Mammary epithelial cell (primary cell): ENCODE measurements at regions not wholly inside any gene's neighbourhood (a gene's known extent, or its start where the extent isn't known, plus 50 kb on each side); places are given as distances from the start of the nearest gene placed in this dataset.

Source experiments
- CTCF ChIP-seq, 2 donors: IDR thresholded peaks in 1 of 2; conservative IDR thresholded peaks in 1 of 2; 2 replicates each; pipeline ENCODE4 v1.5.1; 2011 to 2012; ENCODE audit warnings: inconsistent platforms in 2 of 2, low read length in 2 of 2, mild to moderate bottlenecking in 2 of 2, control low read depth in 1 of 2, low read depth in 1 of 2; ENCODE audit not compliant: insufficient read depth in 1 of 2; ENCODE audit errors: extremely low read depth in 1 of 2
- EZH2 ChIP-seq: IDR thresholded peaks from 2 replicates; pipeline ENCODE4 v1.6.1; 2012; ENCODE audit warnings: low read length, inconsistent platforms, borderline replicate concordance

GRCh38 chr9:87320146-87320884, 177.4 kb upstream of the DAPK1 start:
- no peak for TF ChIP-seq CTCF (conservative IDR thresholded peaks at IDR 0.05 in 1 of 2, IDR thresholded peaks at IDR 0.05 in 1 of 2; ENCODE audit: extremely low read depth in 1 of 2, insufficient read depth in 1 of 2, low read depth in 1 of 2, low read length in 2 of 2)
- TF ChIP-seq EZH2, result no peak
